ENCODE measurements at regions not wholly inside any gene's neighbourhood (a gene's known extent, or its start where the extent isn't known, plus 50 kb on each side); places are given as distances from the start of the nearest gene placed in this dataset.
A peak's percentile ranks its signal among the peaks of the same experiment; 100 is the strongest.

DNA sequence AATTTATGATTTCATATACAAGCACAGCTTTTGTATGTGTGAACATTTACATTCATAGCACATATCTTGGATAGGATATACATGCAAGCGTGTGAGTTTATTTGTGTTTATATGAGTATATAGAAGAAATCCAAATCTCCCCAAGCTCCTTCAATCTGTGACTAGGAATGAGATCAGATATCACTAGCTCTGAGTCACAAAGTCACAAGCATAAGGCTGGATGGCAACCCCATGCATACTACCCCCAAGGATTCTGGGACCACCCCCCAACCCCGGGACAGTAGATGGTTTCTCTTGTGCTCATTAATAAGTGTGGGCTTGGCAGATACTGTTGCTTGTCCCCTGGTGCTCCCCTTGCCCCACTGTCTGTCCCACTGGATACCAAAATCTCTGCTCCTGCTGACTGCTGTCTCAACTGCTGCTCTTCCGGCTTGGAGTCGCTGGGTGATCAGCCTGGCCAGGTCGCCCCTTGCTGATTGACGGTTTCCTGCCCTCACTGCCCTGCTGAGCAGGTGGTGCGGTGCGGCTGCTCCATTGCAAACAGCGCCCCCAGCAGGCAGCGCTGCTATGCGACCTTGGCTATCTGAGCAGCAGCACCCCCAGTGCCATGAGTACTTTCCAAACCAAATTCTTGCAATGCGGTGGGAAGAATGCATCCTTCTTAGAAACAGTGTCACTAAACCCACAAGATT lies 279.4 kb downstream of the CD83 start (continued):
- TF ChIP-seq, protein P1, sequence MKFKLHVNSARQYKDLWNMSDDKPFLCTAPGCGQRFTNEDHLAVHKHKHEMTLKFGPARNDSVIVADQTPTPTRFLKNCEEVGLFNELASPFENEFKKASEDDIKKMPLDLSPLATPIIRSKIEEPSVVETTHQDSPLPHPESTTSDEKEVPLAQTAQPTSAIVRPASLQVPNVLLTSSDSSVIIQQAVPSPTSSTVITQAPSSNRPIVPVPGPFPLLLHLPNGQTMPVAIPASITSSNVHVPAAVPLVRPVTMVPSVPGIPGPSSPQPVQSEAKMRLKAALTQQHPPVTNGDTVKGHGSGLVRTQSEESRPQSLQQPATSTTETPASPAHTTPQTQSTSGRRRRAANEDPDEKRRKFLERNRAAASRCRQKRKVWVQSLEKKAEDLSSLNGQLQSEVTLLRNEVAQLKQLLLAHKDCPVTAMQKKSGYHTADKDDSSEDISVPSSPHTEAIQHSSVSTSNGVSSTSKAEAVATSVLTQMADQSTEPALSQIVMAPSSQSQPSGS (CRISPR knock-in tag; IDR thresholded peaks at IDR 0.05; ENCODE audit: borderline replicate concordance, low read depth) = no peak
- no peak for TF ChIP-seq CREB1 (CRISPR knock-in tag; IDR thresholded peaks at IDR 0.05)
- TF ChIP-seq, protein P2, sequence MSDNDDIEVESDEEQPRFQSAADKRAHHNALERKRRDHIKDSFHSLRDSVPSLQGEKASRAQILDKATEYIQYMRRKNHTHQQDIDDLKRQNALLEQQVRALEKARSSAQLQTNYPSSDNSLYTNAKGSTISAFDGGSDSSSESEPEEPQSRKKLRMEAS (CRISPR knock-in tag; IDR thresholded peaks at IDR 0.05) = peak; percentile 86
- no peak for TF ChIP-seq ELF4 (CRISPR knock-in tag; IDR thresholded peaks at IDR 0.05; ENCODE audit: low read depth)
- no peak for TF ChIP-seq NR2C2 (CRISPR knock-in tag; IDR thresholded peaks at IDR 0.05)
- 0 out of 2 replicates have a peak, but pooled peaks have one; percentile 57 for TF ChIP-seq CBFB (CRISPR knock-in tag; IDR thresholded peaks at IDR 0.05; ENCODE audit: low read depth)
- no peak for TF ChIP-seq E2F4 (CRISPR knock-in tag; IDR thresholded peaks at IDR 0.05; ENCODE audit: borderline replicate concordance, low read depth)
- TF ChIP-seq GABPB1 (CRISPR knock-in tag; IDR thresholded peaks at IDR 0.05) = no peak
- 0 out of 2 replicates have a peak, but pooled peaks have one; percentile 52 for TF ChIP-seq ZNF219 (CRISPR knock-in tag; IDR thresholded peaks at IDR 0.05; ENCODE audit: borderline replicate concordance)
- no peak for TF ChIP-seq NR3C1 (CRISPR knock-in tag; conservative IDR thresholded peaks at IDR 0.05; ENCODE audit: low read depth)
- TF ChIP-seq TCF7 (CRISPR knock-in tag; IDR thresholded peaks at IDR 0.05; ENCODE audit: low read depth) = no peak
- TF ChIP-seq NFYB (CRISPR knock-in tag; conservative IDR thresholded peaks at IDR 0.05; ENCODE audit: low read depth) = no peak
- TF ChIP-seq FOXK1 (CRISPR knock-in tag; IDR thresholded peaks at IDR 0.05) = 0 out of 2 replicates have a peak, but pooled peaks have one; percentile 15
- no peak for TF ChIP-seq SOX15 (CRISPR knock-in tag; IDR thresholded peaks at IDR 0.05)
- peak; percentile 24; the same call in 1 of the 2 replicates for TF ChIP-seq ZNF423 (CRISPR knock-in tag; IDR thresholded peaks at IDR 0.05)
- TF ChIP-seq JAZF1 (CRISPR knock-in tag; IDR thresholded peaks at IDR 0.05) = no peak
- TF ChIP-seq MLX (CRISPR knock-in tag; IDR thresholded peaks at IDR 0.05) = no peak
- TF ChIP-seq TP53 (CRISPR knock-in tag; IDR thresholded peaks at IDR 0.05) = peak; percentile 59; the same call in 1 of the 2 replicates
- TF ChIP-seq ZNF317 (CRISPR knock-in tag; IDR thresholded peaks at IDR 0.05; ENCODE audit: borderline replicate concordance, low read depth) = no peak
- TF ChIP-seq GRHL2 (CRISPR knock-in tag; IDR thresholded peaks at IDR 0.05; ENCODE audit: insufficient replicate concordance, severe bottlenecking) = no peak
- peak; percentile 91; the same call in 1 of the 2 replicates for TF ChIP-seq TEAD1 (CRISPR knock-in tag; IDR thresholded peaks at IDR 0.05)
- TF ChIP-seq, protein P3, sequence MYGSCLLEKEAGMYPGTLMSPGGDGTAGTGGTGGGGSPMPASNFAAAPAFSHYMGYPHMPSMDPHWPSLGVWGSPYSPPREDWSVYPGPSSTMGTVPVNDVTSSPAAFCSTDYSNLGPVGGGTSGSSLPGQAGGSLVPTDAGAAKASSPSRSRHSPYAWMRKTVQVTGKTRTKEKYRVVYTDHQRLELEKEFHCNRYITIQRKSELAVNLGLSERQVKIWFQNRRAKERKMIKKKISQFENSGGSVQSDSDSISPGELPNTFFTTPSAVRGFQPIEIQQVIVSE (CRISPR knock-in tag; IDR thresholded peaks at IDR 0.05; ENCODE audit: borderline replicate concordance) = no peak
- TF ChIP-seq MXD4 (CRISPR knock-in tag; IDR thresholded peaks at IDR 0.05; ENCODE audit: borderline replicate concordance) = no peak
- TF ChIP-seq, protein P4, sequence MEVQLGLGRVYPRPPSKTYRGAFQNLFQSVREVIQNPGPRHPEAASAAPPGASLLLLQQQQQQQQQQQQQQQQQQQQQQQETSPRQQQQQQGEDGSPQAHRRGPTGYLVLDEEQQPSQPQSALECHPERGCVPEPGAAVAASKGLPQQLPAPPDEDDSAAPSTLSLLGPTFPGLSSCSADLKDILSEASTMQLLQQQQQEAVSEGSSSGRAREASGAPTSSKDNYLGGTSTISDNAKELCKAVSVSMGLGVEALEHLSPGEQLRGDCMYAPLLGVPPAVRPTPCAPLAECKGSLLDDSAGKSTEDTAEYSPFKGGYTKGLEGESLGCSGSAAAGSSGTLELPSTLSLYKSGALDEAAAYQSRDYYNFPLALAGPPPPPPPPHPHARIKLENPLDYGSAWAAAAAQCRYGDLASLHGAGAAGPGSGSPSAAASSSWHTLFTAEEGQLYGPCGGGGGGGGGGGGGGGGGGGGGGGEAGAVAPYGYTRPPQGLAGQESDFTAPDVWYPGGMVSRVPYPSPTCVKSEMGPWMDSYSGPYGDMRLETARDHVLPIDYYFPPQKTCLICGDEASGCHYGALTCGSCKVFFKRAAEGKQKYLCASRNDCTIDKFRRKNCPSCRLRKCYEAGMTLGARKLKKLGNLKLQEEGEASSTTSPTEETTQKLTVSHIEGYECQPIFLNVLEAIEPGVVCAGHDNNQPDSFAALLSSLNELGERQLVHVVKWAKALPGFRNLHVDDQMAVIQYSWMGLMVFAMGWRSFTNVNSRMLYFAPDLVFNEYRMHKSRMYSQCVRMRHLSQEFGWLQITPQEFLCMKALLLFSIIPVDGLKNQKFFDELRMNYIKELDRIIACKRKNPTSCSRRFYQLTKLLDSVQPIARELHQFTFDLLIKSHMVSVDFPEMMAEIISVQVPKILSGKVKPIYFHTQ (CRISPR knock-in tag; IDR thresholded peaks at IDR 0.05) = no peak
- TF ChIP-seq, protein P5, sequence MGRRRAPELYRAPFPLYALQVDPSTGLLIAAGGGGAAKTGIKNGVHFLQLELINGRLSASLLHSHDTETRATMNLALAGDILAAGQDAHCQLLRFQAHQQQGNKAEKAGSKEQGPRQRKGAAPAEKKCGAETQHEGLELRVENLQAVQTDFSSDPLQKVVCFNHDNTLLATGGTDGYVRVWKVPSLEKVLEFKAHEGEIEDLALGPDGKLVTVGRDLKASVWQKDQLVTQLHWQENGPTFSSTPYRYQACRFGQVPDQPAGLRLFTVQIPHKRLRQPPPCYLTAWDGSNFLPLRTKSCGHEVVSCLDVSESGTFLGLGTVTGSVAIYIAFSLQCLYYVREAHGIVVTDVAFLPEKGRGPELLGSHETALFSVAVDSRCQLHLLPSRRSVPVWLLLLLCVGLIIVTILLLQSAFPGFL (CRISPR knock-in tag; IDR thresholded peaks at IDR 0.05; ENCODE audit: borderline replicate concordance) = no peak
- TF ChIP-seq JUN (CRISPR knock-in tag; IDR thresholded peaks at IDR 0.05) = no peak
- no peak for TF ChIP-seq E2F5 (CRISPR knock-in tag; IDR thresholded peaks at IDR 0.05)
- 0 out of 2 replicates have a peak, but pooled peaks have one; percentile 41 for TF ChIP-seq SP1 (CRISPR knock-in tag; conservative IDR thresholded peaks at IDR 0.05)
- TF ChIP-seq, protein P6, sequence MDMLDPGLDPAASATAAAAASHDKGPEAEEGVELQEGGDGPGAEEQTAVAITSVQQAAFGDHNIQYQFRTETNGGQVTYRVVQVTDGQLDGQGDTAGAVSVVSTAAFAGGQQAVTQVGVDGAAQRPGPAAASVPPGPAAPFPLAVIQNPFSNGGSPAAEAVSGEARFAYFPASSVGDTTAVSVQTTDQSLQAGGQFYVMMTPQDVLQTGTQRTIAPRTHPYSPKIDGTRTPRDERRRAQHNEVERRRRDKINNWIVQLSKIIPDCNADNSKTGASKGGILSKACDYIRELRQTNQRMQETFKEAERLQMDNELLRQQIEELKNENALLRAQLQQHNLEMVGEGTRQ (CRISPR knock-in tag; IDR thresholded peaks at IDR 0.05) = peak; percentile 44; the same call in 1 of the 2 replicates
